ENCODE measurements at regions not wholly inside any gene's neighbourhood (a gene's known extent, or its start where the extent isn't known, plus 50 kb on each side); places are given as distances from the start of the nearest gene placed in this dataset.

GRCh38 chr11:29750392-29750791 lies 266.4 kb downstream of the KCNA4 start (continued):
- TF ChIP-seq PRDM2 (tag by site-specific recombination; IDR thresholded peaks at IDR 0.05; ENCODE audit: borderline replicate concordance) (no peak), ZNF558 (tag by site-specific recombination; IDR thresholded peaks at IDR 0.05) (no peak), SP2 (tag by site-specific recombination; IDR thresholded peaks at IDR 0.05) (no peak), ZNF48 (tag by site-specific recombination; IDR thresholded peaks at IDR 0.05) (no peak), ZNF580 (tag by site-specific recombination; IDR thresholded peaks at IDR 0.05) (no peak), ZNF830 (tag by site-specific recombination; IDR thresholded peaks at IDR 0.05; ENCODE audit: low read depth) (no peak), TCF7L2 (IDR thresholded peaks at IDR 0.05; ENCODE audit: borderline replicate concordance, low read depth, low read length) (no peak)
- TF ChIP-seq, protein P1, sequence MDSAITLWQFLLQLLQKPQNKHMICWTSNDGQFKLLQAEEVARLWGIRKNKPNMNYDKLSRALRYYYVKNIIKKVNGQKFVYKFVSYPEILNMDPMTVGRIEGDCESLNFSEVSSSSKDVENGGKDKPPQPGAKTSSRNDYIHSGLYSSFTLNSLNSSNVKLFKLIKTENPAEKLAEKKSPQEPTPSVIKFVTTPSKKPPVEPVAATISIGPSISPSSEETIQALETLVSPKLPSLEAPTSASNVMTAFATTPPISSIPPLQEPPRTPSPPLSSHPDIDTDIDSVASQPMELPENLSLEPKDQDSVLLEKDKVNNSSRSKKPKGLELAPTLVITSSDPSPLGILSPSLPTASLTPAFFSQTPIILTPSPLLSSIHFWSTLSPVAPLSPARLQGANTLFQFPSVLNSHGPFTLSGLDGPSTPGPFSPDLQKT (IDR thresholded peaks at IDR 0.05; ENCODE audit: borderline replicate concordance, low read depth, low read length), result no peak
- TF ChIP-seq, protein P2, sequence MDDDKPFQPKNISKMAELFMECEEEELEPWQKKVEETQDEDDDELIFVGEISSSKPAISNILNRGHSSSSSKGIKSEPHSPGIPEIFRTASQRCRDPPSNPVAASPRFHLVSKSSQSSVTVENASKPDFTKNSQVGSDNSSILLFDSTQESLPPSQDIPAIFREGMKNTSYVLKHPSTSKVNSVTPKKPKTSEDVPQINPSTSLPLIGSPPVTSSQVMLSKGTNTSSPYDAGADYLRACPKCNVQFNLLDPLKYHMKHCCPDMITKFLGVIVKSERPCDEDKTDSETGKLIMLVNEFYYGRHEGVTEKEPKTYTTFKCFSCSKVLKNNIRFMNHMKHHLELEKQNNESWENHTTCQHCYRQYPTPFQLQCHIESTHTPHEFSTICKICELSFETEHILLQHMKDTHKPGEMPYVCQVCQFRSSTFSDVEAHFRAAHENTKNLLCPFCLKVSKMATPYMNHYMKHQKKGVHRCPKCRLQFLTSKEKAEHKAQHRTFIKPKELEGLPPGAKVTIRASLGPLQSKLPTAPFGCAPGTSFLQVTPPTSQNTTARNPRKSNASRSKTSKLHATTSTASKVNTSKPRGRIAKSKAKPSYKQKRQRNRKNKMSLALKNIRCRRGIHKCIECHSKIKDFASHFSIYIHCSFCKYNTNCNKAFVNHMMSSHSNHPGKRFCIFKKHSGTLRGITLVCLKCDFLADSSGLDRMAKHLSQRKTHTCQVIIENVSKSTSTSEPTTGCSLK (tag by site-specific recombination; IDR thresholded peaks at IDR 0.05), result no peak

- Histone ChIP-seq H3K4me1 (ENCODE audit: control insufficient read depth, insufficient read depth, low read length) (no peaks in the 10 kb centered on the region), H3K4me3 (ENCODE audit: low read depth, low read length) (no peak overlapping the region), H3K9me3 (ENCODE audit: control insufficient read depth, insufficient read depth, low read depth, low read length) (no peaks in the 10 kb centered on the region), H3K36me3 (ENCODE audit: control insufficient read depth in 2 of 2, insufficient read depth in 1 of 2, low read length in 2 of 2) (no peaks in the 10 kb centered on the region), H3K27ac (ENCODE audit: extremely low read depth, low read depth, low read length) (no peak overlapping the region)
- POLR2A ChIA-PET, result no interaction called here
- CTCF ChIA-PET, result no interaction called here
- no peak for TF ChIP-seq GLI2 (tag by site-specific recombination; IDR thresholded peaks at IDR 0.05; ENCODE audit: borderline replicate concordance, low read depth)
- TF ChIP-seq ZNF37A (tag by site-specific recombination; IDR thresholded peaks at IDR 0.05), result no peak
- TF ChIP-seq PRDM10 (tag by site-specific recombination; IDR thresholded peaks at IDR 0.05), result no peak
- TF ChIP-seq ZNF341 (tag by site-specific recombination; IDR thresholded peaks at IDR 0.05; ENCODE audit: low read depth), result no peak
- TF ChIP-seq ZNF701 (tag by site-specific recombination; IDR thresholded peaks at IDR 0.05), result no peak
- no peak for TF ChIP-seq YY1 (tag by site-specific recombination; IDR thresholded peaks at IDR 0.05)
- no peak for TF ChIP-seq ZNF335 (tag by site-specific recombination; conservative IDR thresholded peaks at IDR 0.05)
- TF ChIP-seq ZNF518A (tag by site-specific recombination; conservative IDR thresholded peaks at IDR 0.05; ENCODE audit: low read depth), result no peak
- TF ChIP-seq BCL11B (tag by site-specific recombination; IDR thresholded peaks at IDR 0.05; ENCODE audit: low read depth), result no peak
Measured at GRCh38 chr11:29734287-29734686, 282.5 kb downstream of the KCNA4 start.
